ENCODE measurements at regions not wholly inside any gene's neighbourhood (a gene's known extent, or its start where the extent isn't known, plus 50 kb on each side); places are given as distances from the start of the nearest gene placed in this dataset.

DNA sequence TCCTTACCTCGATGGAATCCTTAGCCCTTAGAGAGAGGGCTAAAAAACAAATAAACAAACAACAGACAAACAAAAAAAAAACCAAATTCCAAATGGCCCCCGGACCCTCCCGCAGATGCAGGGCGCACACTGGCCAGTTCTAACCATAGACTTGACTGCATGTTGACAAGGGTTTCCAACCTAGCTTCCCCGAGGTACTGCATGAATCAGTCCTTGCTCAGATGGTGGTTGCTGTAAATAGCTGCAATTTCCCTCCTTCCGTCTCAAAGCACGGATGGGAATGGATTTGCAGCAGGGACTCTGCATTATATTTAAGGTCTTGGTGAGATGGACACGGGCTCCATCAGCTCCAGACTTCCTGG, 162.8 kb downstream of the CD47 start:
- POLR2A ChIA-PET = no interaction called here
- DNase-seq (ENCODE audit: low read depth, low spot score) = no peak
- CTCF ChIA-PET = interaction anchor here (0.6 to 6.5 kb wide), 91 partner anchors 7 to 692 kb away, joined by 3 to 80 read pairs (median 4); no protein-coding TSS in a partner anchor
- TF ChIP-seq, protein P1, sequence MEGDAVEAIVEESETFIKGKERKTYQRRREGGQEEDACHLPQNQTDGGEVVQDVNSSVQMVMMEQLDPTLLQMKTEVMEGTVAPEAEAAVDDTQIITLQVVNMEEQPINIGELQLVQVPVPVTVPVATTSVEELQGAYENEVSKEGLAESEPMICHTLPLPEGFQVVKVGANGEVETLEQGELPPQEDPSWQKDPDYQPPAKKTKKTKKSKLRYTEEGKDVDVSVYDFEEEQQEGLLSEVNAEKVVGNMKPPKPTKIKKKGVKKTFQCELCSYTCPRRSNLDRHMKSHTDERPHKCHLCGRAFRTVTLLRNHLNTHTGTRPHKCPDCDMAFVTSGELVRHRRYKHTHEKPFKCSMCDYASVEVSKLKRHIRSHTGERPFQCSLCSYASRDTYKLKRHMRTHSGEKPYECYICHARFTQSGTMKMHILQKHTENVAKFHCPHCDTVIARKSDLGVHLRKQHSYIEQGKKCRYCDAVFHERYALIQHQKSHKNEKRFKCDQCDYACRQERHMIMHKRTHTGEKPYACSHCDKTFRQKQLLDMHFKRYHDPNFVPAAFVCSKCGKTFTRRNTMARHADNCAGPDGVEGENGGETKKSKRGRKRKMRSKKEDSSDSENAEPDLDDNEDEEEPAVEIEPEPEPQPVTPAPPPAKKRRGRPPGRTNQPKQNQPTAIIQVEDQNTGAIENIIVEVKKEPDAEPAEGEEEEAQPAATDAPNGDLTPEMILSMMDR (IDR thresholded peaks at IDR 0.05; ENCODE audit: insufficient read depth, low read length, missing control alignments) = no peak
- H3K4me3 ChIP-seq (ENCODE audit: low read depth, low read length) = peak overlapping the region; percentile 67

DNA sequence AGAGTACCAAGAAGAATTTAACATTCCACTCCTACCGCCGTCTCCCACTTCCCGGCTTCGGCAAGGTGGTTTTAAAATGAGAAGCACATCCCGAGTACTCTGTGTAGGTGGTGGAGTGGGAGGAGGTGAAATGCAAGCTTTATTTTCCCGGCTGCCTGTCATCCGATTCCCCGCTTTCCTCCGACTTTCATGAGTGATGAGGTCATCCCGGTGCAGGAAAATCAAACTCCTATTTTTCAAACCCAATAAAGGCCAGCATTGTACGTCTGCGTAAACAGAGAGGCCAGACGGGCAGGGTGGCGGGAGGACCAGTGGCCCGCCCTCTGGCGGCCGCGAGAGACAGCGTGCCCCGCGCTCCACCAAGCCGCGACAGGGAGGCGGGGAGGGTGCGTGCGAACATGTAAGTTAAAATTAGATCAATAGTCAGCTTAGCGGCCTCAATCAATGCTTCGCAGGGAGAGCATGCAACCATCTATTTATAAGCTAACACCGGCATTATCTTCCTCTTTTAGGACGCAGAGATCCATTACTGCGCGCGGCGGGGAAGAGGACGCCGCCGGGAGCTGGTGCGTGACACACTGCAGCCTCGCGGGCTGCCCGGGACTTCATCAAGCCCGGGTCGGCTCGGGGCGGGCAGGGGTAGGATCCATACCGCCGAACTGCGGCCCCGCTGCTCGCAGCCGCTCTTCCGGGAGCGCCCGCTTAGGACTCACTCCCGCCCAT, 163.3 kb downstream of the CD47 start:
- TF ChIP-seq, protein P1 (IDR thresholded peaks at IDR 0.05; ENCODE audit: insufficient read depth, low read length, missing control alignments) = peak; percentile 96
- CTCF ChIA-PET = interaction anchor here (0.6 to 6.5 kb wide), 97 partner anchors 8 to 692 kb away, joined by 3 to 80 read pairs (median 4); no protein-coding TSS in a partner anchor
- DNase-seq (ENCODE audit: low read depth, low spot score) = no peak
- POLR2A ChIA-PET = no interaction called here
- H3K4me3 ChIP-seq (ENCODE audit: low read depth, low read length) = peak overlapping the region; percentile 67

DNA sequence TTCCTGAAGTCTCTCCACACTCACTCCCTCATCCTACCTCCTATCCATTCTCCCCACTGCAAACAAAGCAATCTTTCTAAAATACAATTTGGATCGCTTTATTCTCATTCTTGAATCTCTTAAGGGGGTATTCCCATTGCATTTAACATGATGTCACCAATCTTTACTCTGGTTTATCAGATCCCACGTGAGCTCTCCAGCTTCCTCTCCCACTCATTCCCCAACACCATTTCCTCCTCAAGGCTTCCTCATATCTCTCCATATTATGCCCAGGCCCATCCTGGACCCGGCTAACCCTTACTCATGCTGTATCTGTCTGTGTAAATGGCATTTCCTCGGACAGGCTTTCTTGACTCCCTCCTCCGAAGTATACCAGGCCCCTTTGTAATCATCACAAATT, 165.0 kb downstream of the CD47 start:
- ChIA-PET CTCF (interaction anchor here (0.6 to 6.5 kb wide), 7 partner anchors 9 to 689 kb away, joined by 3 to 80 read pairs (median 21); no protein-coding TSS in a partner anchor), POLR2A (no interaction called here)
- DNase-seq (ENCODE audit: low read depth, low spot score) = no peak
- TF ChIP-seq, protein P1 (IDR thresholded peaks at IDR 0.05; ENCODE audit: insufficient read depth, low read length, missing control alignments) = no peak
- H3K4me3 ChIP-seq (ENCODE audit: low read depth, low read length) = no peak overlapping the region

DNA sequence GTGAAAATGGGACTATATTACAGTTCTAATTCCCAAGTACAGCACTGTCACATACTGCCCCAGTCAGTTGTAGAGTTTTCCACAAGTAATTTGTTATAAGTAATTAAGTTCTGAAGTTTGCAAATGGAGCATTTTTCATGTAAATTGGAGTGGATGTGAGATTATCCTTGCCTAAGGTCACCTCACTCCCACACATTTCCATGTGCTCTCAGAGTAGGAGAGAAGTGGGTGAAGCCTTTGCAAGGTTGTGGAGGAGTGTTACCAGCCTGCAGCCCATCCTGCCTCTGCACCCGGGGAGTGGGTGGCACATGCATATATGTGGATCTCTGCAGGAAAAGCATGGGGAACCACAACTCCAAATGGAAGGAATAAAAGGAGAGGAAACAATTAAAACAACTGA, 169.8 kb downstream of the CD47 start:
- ChIA-PET CTCF (no interaction called here), POLR2A (no interaction called here)
- no peak overlapping the region for H3K4me3 ChIP-seq (ENCODE audit: low read depth, low read length)
- DNase-seq (ENCODE audit: low read depth, low spot score) = no peak
- TF ChIP-seq, protein P1 (IDR thresholded peaks at IDR 0.05; ENCODE audit: insufficient read depth, low read length, missing control alignments) = no peak

DNA sequence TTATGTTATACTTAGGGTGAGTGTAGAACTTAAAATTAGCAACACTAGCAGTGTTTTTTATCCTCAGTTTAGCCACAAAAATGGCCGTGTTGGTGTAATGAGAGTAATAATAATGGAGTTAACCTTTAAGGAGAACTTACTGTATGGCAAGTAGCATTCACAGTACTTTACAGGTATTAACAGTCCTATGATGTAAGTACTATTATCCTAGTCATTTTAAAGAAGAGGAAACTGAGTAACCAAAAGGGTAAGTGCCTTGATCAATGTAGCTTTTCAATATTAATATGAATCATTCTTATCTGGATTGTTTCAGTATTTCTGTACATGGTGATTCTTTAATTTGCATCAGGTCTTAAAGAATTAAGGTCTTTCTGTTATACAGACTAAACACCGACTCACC, 170.3 kb downstream of the CD47 start:
- no peak overlapping the region for H3K4me3 ChIP-seq (ENCODE audit: low read depth, low read length)
- TF ChIP-seq, protein P1 (IDR thresholded peaks at IDR 0.05; ENCODE audit: insufficient read depth, low read length, missing control alignments) = no peak
- ChIA-PET CTCF (no interaction called here), POLR2A (no interaction called here)
- no peak for DNase-seq (ENCODE audit: low read depth, low spot score)

DNA sequence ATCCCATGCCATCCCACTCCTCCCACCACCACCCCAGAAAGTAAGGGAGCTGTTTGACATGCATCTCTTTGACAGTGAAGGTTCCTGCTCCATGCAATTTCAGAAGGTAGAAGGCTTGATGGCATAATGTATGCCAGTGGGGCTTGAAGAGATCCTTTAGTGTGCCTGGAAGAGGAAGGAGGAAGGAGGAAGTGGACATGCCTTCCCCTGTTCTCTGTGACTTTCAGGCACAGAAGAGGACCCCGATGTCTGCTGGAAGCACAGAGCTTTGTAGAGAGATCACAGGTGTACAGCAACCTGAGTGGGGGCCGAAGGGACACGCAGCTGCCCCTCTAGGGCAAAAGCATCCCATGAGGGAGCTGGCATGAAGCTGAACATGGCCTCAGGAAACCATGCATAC, 171.6 kb downstream of the CD47 start:
- no peak for DNase-seq (ENCODE audit: low read depth, low spot score)
- CTCF ChIA-PET = interaction anchor here (1.5 kb wide), 1 partner anchor 9 kb away, joined by 11 read pairs; no protein-coding TSS in a partner anchor

More for the DNA sequence above, 171.6 kb downstream of the CD47 start:
- no peak overlapping the region for H3K4me3 ChIP-seq (ENCODE audit: low read depth, low read length)
- TF ChIP-seq, protein P1 (IDR thresholded peaks at IDR 0.05; ENCODE audit: insufficient read depth, low read length, missing control alignments) = no peak
- POLR2A ChIA-PET = no interaction called here
